Adrenal gland (tissue), 5 donors: ENCODE measurements at regions not wholly inside any gene's neighbourhood (a gene's known extent, or its start where the extent isn't known, plus 50 kb on each side); places are given as distances from the start of the nearest gene placed in this dataset.
A peak's percentile ranks its signal among the peaks of the same experiment; 100 is the strongest.

ENCODE experiments used
- POLR2A ChIP-seq, 2 donors: fragments of 450-650 bp; IDR thresholded peaks; one replicate each; pipeline ENCODE4 v1.6.1; 2017; ENCODE audit warnings: antibody characterized with exemption in 2 of 2, mild to moderate bottlenecking in 2 of 2, moderate library complexity in 1 of 2
- TF ChIP-seq, protein P1 (sequence below), 6 experiments: fragments of 450-650 bp in 4 of 6; fragments of 200-600 bp in 2 of 6; sonication (generic) in 1 of 6; IDR thresholded peaks; 1 replicate in 5 of 6; 2 replicates in 1 of 6; pipeline versions ENCODE4 v1.5.1 to v1.8.0; 2016 to 2021; ENCODE audit warnings: antibody characterized with exemption in 6 of 6, mild to moderate bottlenecking in 2 of 6, moderate library complexity in 1 of 6
- donor health status: DM: no; HTN: no; CAD: no.

DNA sequence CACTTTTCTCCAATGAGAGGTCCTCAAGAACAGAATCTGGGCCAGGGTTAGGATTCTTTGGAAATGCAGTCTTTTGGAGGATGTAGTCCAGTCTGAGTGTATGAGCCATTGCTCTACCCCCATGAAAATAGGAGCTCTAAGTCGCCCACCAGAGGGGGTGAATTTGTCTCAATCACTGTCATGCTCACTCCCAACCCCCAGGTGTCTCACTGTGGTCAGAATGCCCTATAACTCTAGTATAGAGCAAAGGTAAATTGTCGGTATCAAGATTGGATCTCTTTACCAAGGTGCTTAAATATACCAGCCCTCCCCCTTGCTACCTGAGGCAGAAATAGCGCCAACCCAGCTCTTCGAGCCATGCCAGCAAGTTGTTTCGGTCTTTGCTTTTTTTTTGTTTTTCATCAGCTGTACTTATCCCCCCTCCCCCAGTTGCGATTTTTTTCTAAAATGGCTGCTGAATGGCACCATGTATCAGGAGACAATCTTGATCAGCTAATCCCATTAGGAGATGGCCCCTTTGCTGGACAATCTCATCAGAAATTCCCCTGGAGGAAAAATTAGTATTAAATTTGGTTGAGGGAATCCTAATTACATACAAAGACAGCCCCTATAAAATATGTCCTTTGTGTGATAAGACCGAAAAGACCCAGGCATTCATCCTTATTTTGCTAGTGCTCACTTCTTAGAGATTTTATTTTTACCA is 130.7 kb downstream of the EBLN2 start:
- TF ChIP-seq POLR2A (IDR thresholded peaks at IDR 0.05), result no peak
- TF ChIP-seq, protein P1, sequence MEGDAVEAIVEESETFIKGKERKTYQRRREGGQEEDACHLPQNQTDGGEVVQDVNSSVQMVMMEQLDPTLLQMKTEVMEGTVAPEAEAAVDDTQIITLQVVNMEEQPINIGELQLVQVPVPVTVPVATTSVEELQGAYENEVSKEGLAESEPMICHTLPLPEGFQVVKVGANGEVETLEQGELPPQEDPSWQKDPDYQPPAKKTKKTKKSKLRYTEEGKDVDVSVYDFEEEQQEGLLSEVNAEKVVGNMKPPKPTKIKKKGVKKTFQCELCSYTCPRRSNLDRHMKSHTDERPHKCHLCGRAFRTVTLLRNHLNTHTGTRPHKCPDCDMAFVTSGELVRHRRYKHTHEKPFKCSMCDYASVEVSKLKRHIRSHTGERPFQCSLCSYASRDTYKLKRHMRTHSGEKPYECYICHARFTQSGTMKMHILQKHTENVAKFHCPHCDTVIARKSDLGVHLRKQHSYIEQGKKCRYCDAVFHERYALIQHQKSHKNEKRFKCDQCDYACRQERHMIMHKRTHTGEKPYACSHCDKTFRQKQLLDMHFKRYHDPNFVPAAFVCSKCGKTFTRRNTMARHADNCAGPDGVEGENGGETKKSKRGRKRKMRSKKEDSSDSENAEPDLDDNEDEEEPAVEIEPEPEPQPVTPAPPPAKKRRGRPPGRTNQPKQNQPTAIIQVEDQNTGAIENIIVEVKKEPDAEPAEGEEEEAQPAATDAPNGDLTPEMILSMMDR (IDR thresholded peaks at IDR 0.05), result peak in 1 of 6 experiments; percentile 10
